Breast epithelium (tissue), 3 donors: ENCODE measurements at regions not wholly inside any gene's neighbourhood (a gene's known extent, or its start where the extent isn't known, plus 50 kb on each side); places are given as distances from the start of the nearest gene placed in this dataset.

Experiments used
- POLR2AphosphoS5 ChIP-seq, 3 donors: sonication (generic); formaldehyde crosslinking; IDR thresholded peaks; one replicate each; pipeline ENCODE4 v1.6.1; 2017; ENCODE audit warnings: antibody characterized with exemption in 3 of 3
- TF ChIP-seq, protein P1 (sequence below), 3 donors: fragments of 450-650 bp; IDR thresholded peaks; one replicate each; pipeline ENCODE4 v1.5.1; 2016 to 2017; ENCODE audit warnings: antibody characterized with exemption in 3 of 3, mild to moderate bottlenecking in 3 of 3, moderate library complexity in 3 of 3

DNA sequence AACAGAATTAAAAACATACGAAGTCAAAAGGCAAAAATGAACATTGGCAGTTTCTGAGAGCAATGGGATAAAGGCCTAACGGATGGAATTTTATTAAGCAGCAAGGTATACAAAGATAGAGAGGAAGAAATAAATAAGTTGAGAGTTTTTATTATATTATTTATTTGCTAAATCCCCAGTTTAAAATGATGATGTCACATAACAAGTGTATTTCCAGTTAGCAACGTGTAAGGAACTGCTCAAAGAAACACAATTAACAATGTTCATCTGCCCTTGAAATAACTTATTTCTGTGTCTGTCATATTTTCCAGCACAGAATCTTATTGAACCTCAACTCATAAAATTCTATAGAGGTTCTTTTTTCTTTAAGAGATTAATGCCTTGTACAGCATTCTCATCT is 108.6 kb upstream of the TMEM106B start:
- TF ChIP-seq, protein P1, sequence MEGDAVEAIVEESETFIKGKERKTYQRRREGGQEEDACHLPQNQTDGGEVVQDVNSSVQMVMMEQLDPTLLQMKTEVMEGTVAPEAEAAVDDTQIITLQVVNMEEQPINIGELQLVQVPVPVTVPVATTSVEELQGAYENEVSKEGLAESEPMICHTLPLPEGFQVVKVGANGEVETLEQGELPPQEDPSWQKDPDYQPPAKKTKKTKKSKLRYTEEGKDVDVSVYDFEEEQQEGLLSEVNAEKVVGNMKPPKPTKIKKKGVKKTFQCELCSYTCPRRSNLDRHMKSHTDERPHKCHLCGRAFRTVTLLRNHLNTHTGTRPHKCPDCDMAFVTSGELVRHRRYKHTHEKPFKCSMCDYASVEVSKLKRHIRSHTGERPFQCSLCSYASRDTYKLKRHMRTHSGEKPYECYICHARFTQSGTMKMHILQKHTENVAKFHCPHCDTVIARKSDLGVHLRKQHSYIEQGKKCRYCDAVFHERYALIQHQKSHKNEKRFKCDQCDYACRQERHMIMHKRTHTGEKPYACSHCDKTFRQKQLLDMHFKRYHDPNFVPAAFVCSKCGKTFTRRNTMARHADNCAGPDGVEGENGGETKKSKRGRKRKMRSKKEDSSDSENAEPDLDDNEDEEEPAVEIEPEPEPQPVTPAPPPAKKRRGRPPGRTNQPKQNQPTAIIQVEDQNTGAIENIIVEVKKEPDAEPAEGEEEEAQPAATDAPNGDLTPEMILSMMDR (IDR thresholded peaks at IDR 0.05), result no peak
- no peak for TF ChIP-seq POLR2AphosphoS5 (IDR thresholded peaks at IDR 0.05)
